ENCODE measurements at regions not wholly inside any gene's neighbourhood (a gene's known extent, or its start where the extent isn't known, plus 50 kb on each side); places are given as distances from the start of the nearest gene placed in this dataset.
A peak's percentile ranks its signal among the peaks of the same experiment; 100 is the strongest.

DNA sequence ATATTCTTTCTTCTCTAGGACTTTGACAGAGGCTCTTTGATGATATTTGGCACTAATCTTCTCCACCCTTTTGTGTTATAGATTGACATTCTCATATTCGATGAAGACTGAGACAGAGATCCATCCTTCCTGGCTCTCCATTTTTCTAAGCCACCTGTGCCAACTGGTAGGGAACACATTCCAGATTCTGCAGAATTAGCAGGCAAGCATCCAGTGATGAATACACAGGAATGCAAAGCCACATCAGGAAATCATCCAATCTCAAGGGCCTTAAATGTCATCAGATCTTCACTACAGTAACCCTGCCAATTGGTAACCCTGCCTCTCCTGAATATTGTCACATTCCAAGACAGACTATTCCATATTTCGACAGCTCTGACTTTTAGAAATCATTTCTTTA, 718.4 kb upstream of the API5 start:
- DNase-seq (ENCODE audit: low spot score) = peak; percentile 87
- in situ Hi-C loops (cut with HindIII; ENCODE audit: low sequenced_read_pairs) = no loop called here

DNA sequence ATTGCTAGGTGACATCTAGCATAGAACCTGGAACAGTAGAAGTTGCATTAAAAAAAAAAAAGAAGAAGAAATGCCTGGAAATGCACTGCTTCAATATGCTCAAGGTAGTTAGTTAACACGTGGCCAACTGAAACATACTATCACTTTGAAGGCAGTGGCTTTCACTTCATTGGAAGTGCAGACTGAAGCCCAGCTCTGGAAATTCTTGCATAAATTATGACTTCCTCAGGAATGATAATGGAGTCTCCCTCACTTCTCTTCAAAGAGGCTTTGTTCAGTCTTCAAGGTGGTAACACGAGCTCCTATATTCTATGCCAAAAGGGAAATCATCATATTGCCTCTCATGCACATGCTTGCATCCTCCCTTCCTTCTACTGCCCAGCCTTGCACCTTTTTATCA, 715.9 kb upstream of the API5 start:
- no peak for DNase-seq (ENCODE audit: low spot score)
- in situ Hi-C loops (cut with HindIII; ENCODE audit: low sequenced_read_pairs) = no loop called here

DNA sequence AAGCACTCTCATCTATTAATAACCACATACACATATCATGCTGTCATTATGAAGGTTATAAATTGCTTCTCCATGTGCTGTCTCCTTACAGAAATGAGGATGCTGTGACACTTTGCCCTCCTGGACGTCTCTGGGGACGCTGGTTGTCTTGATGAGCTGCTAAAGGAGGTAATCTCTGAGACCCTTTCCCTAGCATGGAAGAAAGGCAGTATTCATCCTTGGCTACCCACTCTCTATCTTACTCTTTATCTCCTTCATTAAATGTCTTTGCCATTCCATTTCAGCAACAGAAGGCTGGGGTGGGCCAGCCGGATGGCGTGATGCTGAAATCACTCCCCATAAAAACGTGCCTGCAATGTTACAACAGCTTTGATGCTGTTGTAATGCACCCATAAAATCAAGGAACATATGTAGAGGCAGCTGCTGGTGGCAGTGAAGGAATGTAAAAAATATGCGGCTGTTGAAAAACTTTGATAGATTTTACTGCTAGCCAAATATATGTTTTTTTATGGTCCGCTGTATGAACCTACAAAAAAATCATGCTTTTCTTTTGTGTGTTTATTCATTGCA, 715.1 kb upstream of the API5 start:
- in situ Hi-C loops (cut with HindIII; ENCODE audit: low sequenced_read_pairs) = no loop called here
- no peak for DNase-seq (ENCODE audit: low spot score)

DNA sequence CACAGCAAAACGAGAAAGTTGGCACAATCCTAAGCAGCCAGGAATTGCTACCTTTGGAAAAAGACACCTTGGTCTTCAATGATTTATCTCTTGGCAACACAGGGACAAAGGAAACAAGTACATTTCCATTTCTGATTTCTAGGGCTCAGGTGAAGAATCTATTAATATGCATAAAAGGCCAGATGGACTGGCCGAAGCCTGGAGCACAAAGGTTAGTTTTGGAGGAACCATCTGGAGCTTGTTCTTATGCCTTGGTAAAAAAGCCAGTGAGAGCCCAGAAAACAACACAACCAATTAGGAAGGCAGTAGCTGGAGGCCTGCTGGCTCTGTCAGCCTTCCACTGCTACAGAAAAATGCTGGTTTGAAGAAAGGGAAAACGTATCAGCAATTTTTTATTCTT, 713.5 kb upstream of the API5 start:
- in situ Hi-C loops (cut with HindIII; ENCODE audit: low sequenced_read_pairs) = no loop called here
- DNase-seq (ENCODE audit: low spot score) = peak; percentile 99

DNA sequence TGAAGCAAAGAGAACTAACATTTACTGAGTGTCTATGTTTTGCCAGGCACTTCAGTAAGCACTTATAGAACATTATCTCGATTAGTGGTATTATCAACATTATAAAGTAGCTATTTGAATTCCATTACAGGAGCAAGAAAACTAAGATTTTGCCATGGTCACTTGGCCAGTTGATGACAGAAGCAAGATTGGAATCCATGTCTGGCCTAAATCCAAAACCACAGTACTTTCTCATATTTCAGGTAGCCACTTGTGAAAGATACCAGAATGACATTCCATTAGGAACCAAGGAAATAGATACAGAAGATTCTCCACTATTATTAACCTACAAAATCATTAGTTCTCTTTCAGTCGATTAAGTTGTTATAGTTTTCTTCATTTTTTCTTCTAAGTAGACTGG, 691.0 kb upstream of the API5 start:
- DNase-seq (ENCODE audit: low spot score) = no peak

DNA sequence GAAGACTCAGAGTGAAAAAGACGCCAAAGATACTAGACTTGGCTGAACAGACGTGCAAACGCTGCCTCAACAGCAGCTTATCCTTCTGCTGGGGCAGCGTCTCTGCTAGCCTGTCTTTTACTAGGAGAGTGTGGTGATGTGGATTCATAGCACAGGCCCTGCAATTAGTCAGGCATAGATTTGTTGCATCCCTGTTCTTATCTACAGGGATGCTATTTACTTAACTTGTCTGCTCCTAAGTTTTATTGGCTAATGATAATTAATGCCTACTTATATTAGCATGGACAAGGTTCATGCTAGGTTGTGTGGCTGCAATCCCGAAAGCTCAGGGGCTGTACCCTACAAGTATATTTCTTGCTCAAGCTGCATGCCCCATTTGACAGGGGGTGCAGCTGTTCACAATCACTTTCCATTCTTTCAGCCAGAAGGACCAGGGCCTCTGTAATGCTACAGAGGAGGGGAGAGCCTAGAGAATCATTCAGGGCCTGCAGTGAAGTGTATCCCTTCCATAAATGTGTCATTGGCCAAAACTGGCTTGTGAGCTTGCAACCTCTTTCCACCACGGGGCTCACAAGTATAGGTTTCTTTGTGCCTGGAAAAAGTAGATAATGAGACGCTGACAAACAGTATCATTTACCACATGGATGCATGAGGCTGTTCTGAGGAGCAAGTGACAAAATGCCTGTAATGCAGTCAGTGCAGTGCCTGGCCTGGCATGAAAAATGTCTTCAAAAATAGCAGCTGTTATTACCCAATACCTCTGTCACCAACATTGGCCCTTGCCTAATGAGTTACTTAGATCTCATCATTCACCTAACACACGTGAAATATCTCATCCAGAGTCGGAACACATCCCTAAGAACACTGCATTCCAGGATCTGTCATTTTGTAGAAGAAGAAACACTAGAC, 685.8 kb upstream of the API5 start:
- in situ Hi-C loops (cut with HindIII; ENCODE audit: low sequenced_read_pairs) = no loop called here
- DNase-seq (ENCODE audit: low spot score) = no peak

More for the DNA sequence above, 691.0 kb upstream of the API5 start:
- in situ Hi-C loops (cut with HindIII; ENCODE audit: low sequenced_read_pairs) = no loop called here

DNA sequence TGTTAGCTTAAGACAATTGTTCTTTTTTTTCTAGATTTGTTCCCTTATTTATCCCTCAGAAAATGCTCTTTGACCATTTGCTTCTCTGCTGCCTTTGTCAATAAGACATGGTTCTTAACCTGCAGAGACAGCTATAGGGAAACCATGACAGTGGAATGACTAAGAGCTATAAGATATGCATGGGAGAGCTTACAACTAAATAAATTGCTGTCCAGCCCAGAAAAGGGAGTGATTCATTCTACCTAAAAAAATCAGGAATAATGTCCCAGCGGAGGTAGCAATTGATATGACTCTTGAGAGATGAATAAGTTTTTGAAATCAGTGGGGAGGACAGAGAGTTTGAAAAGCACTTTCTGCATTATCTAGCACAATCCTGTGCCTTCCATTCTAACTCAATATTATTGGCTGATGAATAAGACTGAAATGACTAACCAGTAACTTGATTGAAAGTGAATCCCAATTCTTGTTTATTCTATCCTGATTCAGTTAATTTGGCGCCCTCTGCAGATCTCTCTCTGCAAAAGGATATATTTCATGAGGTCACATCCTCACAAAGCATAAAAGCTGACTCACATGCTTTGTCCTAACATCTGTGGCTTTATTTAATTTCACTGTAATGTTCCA, 680.5 kb upstream of the API5 start:
- in situ Hi-C loops (cut with HindIII; ENCODE audit: low sequenced_read_pairs) = no loop called here
- DNase-seq (ENCODE audit: low spot score) = peak; percentile 56

DNA sequence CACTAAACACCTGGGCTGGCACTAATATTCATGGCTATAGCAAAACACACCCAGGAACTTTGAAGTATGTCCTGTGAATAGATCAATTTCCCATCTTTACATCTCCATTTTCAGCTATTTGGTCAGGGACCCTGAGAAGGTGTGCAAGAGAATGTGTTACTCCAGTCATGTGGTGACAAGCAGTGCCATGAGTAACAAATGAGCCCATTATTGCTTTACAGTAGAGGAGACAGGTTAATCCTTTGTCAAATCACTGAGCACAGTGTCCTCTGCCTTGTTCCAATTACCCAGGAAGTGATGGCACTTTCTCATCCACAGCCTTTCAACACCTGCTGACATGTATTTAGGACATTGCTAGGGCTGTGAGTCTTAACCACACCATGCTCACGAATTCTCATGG, 664.8 kb upstream of the API5 start:
- DNase-seq (ENCODE audit: low spot score) = peak; percentile 33
- in situ Hi-C loops (cut with HindIII; ENCODE audit: low sequenced_read_pairs) = no loop called here

DNA sequence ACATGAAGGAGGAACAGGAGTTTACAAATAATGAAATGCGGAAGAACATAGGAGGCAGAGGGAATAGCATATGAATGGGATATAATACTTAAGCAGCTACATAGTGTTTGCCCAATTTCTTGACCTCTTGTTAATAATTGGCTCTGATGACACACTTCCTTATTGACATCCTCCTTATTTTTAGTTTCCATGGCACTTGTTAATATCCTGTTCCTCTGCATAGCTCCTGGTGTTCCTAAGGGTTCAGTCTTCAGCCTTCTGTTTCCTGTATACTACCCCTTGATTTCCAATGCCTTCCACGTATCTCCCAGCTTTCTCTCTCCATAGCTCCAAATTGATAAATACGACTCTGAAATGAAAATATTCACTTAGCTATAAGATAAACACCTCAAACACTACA, 663.8 kb upstream of the API5 start:
- no peak for DNase-seq (ENCODE audit: low spot score)
- in situ Hi-C loops (cut with HindIII; ENCODE audit: low sequenced_read_pairs) = no loop called here

GRCh38 chr11:42651621-42652020, 660.2 kb upstream of the API5 start:
- no peak for DNase-seq (ENCODE audit: low spot score)
- in situ Hi-C loops (cut with HindIII; ENCODE audit: low sequenced_read_pairs) = no loop called here

GRCh38 chr11:42657169-42657568, 654.6 kb upstream of the API5 start:
- peak; percentile 99 for DNase-seq (ENCODE audit: low spot score)
- in situ Hi-C loops (cut with HindIII; ENCODE audit: low sequenced_read_pairs) = no loop called here

DNA sequence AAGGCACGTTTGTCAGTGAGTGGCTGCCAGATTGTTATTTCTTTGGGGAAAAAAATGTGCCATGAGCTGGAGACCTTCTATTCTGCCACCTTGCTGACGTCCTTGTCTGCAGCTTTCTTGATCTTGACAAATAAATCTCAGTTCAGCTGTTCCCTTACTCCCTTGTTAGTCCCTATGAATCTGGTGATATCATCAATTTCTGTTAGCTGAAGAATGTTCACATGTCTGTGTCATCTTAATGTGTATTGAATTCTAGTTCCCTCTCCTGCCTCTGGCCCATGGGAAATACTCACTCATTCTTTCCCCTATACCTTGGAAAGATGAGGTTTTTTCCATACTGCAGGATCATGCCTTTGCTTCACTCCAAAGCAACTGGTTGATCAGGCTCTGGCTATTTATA, 649.9 kb upstream of the API5 start:
- in situ Hi-C loops (cut with HindIII; ENCODE audit: low sequenced_read_pairs) = no loop called here
- DNase-seq (ENCODE audit: low spot score) = no peak

DNA sequence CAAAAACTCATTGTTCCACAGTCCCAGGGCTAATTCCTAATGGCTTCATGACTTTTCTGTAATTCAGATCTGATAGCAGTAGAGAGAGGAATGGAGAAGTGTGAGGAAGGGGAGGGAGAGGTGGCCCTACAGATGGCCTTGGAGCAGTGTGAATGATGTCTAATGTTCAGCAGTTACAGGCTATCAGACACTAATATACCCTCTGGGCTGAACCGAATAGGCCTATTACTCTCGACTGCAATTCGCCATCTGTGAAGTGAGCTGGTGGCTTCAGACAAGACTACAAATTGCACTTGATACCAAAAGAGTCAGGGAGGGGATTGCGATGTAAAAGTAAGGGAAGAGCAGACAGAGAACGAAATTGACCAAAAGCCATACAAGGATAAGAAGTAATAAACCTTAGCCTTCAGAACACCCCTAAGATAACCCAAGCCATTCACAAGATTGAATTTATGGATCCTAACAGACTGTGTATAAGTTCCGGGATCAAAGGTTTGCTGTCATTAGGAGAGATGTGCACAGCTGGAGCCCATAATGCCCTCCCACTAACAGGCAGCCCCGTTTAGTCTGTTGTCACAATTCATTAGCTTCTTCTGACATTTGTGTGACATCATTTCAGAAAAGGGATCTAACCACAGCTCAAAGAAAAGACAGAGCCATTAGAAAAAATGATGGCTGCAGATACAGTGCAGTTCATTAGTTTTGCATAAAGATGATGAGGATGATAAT, 642.4 kb upstream of the API5 start:
- in situ Hi-C loops (cut with HindIII; ENCODE audit: low sequenced_read_pairs) = no loop called here

GRCh38 chr11:42674436-42674835, 637.4 kb upstream of the API5 start:
- DNase-seq (ENCODE audit: low spot score) = no peak
- in situ Hi-C loops (cut with HindIII; ENCODE audit: low sequenced_read_pairs) = no loop called here

More for the DNA sequence above, 642.4 kb upstream of the API5 start:
- no peak for DNase-seq (ENCODE audit: low spot score)

DNA sequence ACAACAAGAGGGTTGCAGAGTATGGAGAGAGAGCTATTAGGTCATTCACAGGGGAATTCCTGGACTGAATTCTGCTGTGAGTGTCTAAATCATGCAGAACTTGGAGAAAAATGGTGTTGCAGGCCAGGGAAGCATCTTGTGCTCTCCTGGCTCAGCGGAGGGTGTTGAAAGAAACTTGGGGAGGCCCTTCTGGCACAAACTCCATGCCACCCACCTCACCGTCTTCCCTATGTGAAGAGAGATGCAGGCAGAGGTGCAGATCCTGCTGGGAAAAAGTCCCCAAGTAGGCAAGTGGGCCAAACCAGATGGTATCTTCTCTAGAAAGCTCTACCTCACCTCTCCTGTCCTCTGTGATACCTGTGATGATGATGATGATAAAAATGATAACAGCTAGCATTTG, 604.3 kb upstream of the API5 start:
- in situ Hi-C loops (cut with HindIII; ENCODE audit: low sequenced_read_pairs) = no loop called here
- no peak for DNase-seq (ENCODE audit: low spot score)

DNA sequence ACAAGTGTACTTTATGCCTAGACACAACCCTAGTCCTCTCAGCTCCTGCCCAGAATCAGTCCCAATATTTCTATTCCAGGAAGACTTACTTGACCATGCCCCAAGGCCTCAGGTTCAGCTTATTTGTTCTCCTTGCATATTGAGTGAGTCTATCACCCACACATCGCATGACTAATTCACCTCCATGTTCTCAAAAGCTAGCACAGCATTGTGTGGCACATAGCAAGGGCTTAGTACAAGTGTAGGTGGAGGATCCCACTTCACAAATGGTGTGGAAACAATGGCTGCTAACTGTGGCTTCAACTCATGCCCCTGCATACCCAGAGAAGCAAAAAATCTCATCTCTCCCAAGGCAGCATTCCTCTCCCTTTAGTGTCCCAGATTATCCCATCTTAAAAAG, 602.6 kb upstream of the API5 start:
- no peak for DNase-seq (ENCODE audit: low spot score)
- in situ Hi-C loops (cut with HindIII; ENCODE audit: low sequenced_read_pairs) = no loop called here

GRCh38 chr11:42713279-42713678, 598.5 kb upstream of the API5 start:
- no peak for DNase-seq (ENCODE audit: low spot score)
- in situ Hi-C loops (cut with HindIII; ENCODE audit: low sequenced_read_pairs) = no loop called here

DNA sequence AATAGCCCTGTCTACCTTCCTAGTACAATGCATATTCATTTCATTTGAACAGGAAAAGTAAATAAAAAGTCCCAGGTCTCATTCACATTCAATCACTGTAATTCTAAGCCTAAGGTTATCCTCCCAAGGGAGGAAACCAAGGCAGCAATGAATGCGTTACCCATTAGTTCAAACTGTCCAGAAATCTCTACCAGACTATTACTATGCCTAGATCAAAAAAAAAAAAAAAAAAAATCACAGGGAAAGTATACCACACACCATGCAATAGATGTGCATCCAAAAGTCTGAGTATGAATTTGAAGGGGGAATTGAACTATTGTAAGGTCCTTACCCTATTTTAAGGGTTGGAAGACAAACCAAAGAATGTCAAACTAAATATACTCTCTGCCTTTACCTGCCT, 598.0 kb upstream of the API5 start:
- DNase-seq (ENCODE audit: low spot score) = no peak
- in situ Hi-C loops (cut with HindIII; ENCODE audit: low sequenced_read_pairs) = no loop called here

- in situ Hi-C loops (cut with HindIII; ENCODE audit: low sequenced_read_pairs) = no loop called here
Measured at GRCh38 chr11:42720716-42721563, 590.9 kb upstream of the API5 start.

More at GRCh38 chr11:42720716-42721563, 590.9 kb upstream of the API5 start:
- DNase-seq (ENCODE audit: low spot score) = no peak
